ENCODE measurements at regions not wholly inside any gene's neighbourhood (a gene's known extent, or its start where the extent isn't known, plus 50 kb on each side); places are given as distances from the start of the nearest gene placed in this dataset.

DNA sequence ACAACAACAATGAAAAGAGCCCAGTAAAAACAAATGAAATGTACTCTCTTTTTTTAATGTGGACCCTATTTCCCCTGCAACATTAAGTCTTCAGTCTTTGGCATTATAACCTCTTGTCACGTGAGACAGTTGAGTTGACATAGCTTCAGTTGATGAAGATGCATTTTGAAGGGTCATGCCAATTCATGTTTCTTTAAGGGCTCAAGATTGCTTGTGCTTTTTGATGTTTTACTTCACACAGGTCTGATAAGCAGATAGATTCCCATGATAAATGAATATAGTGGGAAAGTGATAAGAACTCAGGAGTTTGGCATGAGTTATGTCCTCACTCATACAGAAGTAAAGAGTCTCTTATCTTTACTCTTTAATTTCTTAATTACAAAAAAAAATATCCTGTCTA lies 229.4 kb downstream of the SNCAIP start:
- TF ChIP-seq, protein P1, sequence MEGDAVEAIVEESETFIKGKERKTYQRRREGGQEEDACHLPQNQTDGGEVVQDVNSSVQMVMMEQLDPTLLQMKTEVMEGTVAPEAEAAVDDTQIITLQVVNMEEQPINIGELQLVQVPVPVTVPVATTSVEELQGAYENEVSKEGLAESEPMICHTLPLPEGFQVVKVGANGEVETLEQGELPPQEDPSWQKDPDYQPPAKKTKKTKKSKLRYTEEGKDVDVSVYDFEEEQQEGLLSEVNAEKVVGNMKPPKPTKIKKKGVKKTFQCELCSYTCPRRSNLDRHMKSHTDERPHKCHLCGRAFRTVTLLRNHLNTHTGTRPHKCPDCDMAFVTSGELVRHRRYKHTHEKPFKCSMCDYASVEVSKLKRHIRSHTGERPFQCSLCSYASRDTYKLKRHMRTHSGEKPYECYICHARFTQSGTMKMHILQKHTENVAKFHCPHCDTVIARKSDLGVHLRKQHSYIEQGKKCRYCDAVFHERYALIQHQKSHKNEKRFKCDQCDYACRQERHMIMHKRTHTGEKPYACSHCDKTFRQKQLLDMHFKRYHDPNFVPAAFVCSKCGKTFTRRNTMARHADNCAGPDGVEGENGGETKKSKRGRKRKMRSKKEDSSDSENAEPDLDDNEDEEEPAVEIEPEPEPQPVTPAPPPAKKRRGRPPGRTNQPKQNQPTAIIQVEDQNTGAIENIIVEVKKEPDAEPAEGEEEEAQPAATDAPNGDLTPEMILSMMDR (IDR thresholded peaks at IDR 0.05) = no peak
- TF ChIP-seq POLR2A (IDR thresholded peaks at IDR 0.05) = no peak
